Prostate gland (tissue), 2 donors: ENCODE measurements at regions not wholly inside any gene's neighbourhood (a gene's known extent, or its start where the extent isn't known, plus 50 kb on each side); places are given as distances from the start of the nearest gene placed in this dataset.

Experiments
- CTCF ChIP-seq, 4 experiments: fragments of 200-600 bp in 2 of 4; fragments of 450-650 bp in 2 of 4; sonication (generic) in 2 of 4; IDR thresholded peaks; 1 replicate in 3 of 4; 2 replicates in 1 of 4; pipeline ENCODE4 v1.5.1; 2016 to 2019; ENCODE audit warnings: antibody characterized with exemption in 4 of 4, mild to moderate bottlenecking in 2 of 4, moderate library complexity in 2 of 4
- POLR2A ChIP-seq: fragments of 450-650 bp; IDR thresholded peaks from one replicate; pipeline ENCODE4 v1.6.1; 2016; ENCODE audit warnings: antibody characterized with exemption, mild to moderate bottlenecking

- TF ChIP-seq CTCF (IDR thresholded peaks at IDR 0.05) (no peak), POLR2A (no peak)
These were observed 2159.1 kb upstream of the CELF4 start for GRCh38 chr18:39724652-39725051.
